ENCODE measurements at regions not wholly inside any gene's neighbourhood (a gene's known extent, or its start where the extent isn't known, plus 50 kb on each side); places are given as distances from the start of the nearest gene placed in this dataset.

DNA sequence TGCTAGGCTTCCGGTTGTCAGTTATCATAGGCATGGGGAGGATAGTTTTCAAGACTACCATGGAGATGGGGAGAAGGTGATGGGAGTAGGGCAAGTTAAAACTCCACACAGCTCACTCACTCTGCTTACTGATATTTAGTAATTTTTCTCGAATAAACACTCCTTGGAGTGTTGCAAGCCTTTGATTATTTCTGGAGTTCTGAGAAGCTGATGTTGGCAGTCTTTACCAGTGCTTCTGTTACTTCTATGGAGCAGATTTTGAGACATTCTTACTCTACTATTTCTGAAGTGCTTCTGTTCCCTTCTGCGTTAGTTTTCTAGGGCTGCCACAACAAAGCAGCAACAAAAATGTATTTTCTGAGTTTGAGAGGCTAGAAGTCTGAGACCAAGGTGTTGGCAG lies 104.4 kb downstream of the CH25H start:
- TF ChIP-seq POLR2AphosphoS5 (IDR thresholded peaks at IDR 0.05; ENCODE audit: low read depth, low read length) (no peak), SIN3A (IDR thresholded peaks at IDR 0.05; ENCODE audit: borderline replicate concordance, insufficient read depth, low read length) (no peak), FOXP2 (optimal IDR thresholded peaks at IDR 0.05; ENCODE audit: borderline replicate concordance, extremely low read depth, extremely low read length, insufficient read depth) (no peak)
- TF ChIP-seq, protein P1, sequence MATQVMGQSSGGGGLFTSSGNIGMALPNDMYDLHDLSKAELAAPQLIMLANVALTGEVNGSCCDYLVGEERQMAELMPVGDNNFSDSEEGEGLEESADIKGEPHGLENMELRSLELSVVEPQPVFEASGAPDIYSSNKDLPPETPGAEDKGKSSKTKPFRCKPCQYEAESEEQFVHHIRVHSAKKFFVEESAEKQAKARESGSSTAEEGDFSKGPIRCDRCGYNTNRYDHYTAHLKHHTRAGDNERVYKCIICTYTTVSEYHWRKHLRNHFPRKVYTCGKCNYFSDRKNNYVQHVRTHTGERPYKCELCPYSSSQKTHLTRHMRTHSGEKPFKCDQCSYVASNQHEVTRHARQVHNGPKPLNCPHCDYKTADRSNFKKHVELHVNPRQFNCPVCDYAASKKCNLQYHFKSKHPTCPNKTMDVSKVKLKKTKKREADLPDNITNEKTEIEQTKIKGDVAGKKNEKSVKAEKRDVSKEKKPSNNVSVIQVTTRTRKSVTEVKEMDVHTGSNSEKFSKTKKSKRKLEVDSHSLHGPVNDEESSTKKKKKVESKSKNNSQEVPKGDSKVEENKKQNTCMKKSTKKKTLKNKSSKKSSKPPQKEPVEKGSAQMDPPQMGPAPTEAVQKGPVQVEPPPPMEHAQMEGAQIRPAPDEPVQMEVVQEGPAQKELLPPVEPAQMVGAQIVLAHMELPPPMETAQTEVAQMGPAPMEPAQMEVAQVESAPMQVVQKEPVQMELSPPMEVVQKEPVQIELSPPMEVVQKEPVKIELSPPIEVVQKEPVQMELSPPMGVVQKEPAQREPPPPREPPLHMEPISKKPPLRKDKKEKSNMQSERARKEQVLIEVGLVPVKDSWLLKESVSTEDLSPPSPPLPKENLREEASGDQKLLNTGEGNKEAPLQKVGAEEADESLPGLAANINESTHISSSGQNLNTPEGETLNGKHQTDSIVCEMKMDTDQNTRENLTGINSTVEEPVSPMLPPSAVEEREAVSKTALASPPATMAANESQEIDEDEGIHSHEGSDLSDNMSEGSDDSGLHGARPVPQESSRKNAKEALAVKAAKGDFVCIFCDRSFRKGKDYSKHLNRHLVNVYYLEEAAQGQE (IDR thresholded peaks at IDR 0.05; ENCODE audit: insufficient read depth in 1 of 2, low read depth in 2 of 2, low read length in 2 of 2): no peak

Measured in PFSK-1 (cell line).